HG02852 (cell line): ENCODE measurements at regions not wholly inside any gene's neighbourhood (a gene's known extent, or its start where the extent isn't known, plus 50 kb on each side); places are given as distances from the start of the nearest gene placed in this dataset.

Experiments used
- ATAC-seq: cut with Tn5 transposase; IDR thresholded peaks from one replicate; pipeline ENCODE4 v1.9.1; 2021; ENCODE audit warnings: mild to moderate bottlenecking, moderate library complexity; ENCODE audit not compliant: unreplicated experiment

- no peak for ATAC-seq
Measured at GRCh38 chr14:98288825-98289224, 983.2 kb downstream of the BCL11B start.

GRCh38 chr14:98290596-98290995 lies 981.4 kb downstream of the BCL11B start:
- no peak for ATAC-seq

GRCh38 chr14:98292191-98292590 lies 979.8 kb downstream of the BCL11B start:
- ATAC-seq, result no peak

GRCh38 chr14:98293576-98293975 lies 978.4 kb downstream of the BCL11B start:
- no peak for ATAC-seq

- no peak for ATAC-seq
Measured at GRCh38 chr14:98296895-98297294, 975.1 kb downstream of the BCL11B start.

GRCh38 chr14:98297567-98297966 lies 974.4 kb downstream of the BCL11B start:
- ATAC-seq, result no peak

- ATAC-seq, result no peak
Measured at GRCh38 chr14:98298481-98299244, 973.3 kb downstream of the BCL11B start.

GRCh38 chr14:98301681-98302080 lies 970.3 kb downstream of the BCL11B start:
- no peak for ATAC-seq

GRCh38 chr14:98304574-98304973 lies 967.4 kb downstream of the BCL11B start:
- ATAC-seq, result no peak

GRCh38 chr14:98309591-98309990 lies 962.4 kb downstream of the BCL11B start:
- no peak for ATAC-seq

GRCh38 chr14:98312006-98312405 lies 960.0 kb downstream of the BCL11B start:
- ATAC-seq, result no peak

GRCh38 chr14:98321841-98322240 lies 950.2 kb downstream of the BCL11B start:
- ATAC-seq, result no peak

- ATAC-seq, result no peak
Measured at GRCh38 chr14:98323836-98324235, 948.2 kb downstream of the BCL11B start.

- no peak for ATAC-seq
Measured at GRCh38 chr14:98325761-98326160, 946.2 kb downstream of the BCL11B start.

- ATAC-seq, result no peak
Measured at GRCh38 chr14:98328496-98328895, 943.5 kb downstream of the BCL11B start.

- no peak for ATAC-seq
Measured at GRCh38 chr14:98334186-98334585, 937.8 kb downstream of the BCL11B start.

- ATAC-seq, result no peak
Measured at GRCh38 chr14:98341211-98341610, 930.8 kb downstream of the BCL11B start.

GRCh38 chr14:98345161-98345560 lies 926.8 kb downstream of the BCL11B start:
- ATAC-seq, result no peak

GRCh38 chr14:98347686-98348085 lies 924.3 kb downstream of the BCL11B start:
- ATAC-seq, result no peak

- ATAC-seq, result no peak
Measured at GRCh38 chr14:98348505-98348904, 923.5 kb downstream of the BCL11B start.

GRCh38 chr14:98350213-98350612 lies 921.8 kb downstream of the BCL11B start:
- no peak for ATAC-seq

- no peak for ATAC-seq
Measured at GRCh38 chr14:98364961-98365360, 907.0 kb downstream of the BCL11B start.

GRCh38 chr14:98366429-98366828 lies 905.6 kb downstream of the BCL11B start:
- no peak for ATAC-seq
